OCI-LY7 (cell line): ENCODE measurements at regions not wholly inside any gene's neighbourhood (a gene's known extent, or its start where the extent isn't known, plus 50 kb on each side); places are given as distances from the start of the nearest gene placed in this dataset.

ENCODE experiments used
- BruUV-seq: library from RNA; stranded (reverse); fragments of 400-500 nt; replicated peaks from 2 replicates; lab custom pipeline; 2021; lab: Mats Ljungman, UMichigan
- CTCF ChIA-PET: fragments of 300-600 bp; sonication (Branson Sonifier 250); formaldehyde crosslinking; loops from one replicate; lab custom pipeline; 2022; ENCODE audit warnings: antibody characterized with exemption; ENCODE audit not compliant: unreplicated experiment; lab: Charles Lee
- POLR2A ChIA-PET: fragments of 300-600 bp; sonication (Branson Sonifier 250); formaldehyde crosslinking; loops from one replicate; lab custom pipeline; 2022; ENCODE audit warnings: antibody characterized with exemption; lab: Charles Lee
- DNase-seq: peaks from one replicate; pipeline ENCODE4 v3.0.0-alpha.2; 2015; ENCODE audit warnings: low spot score
- H2AFZ ChIP-seq: fragments of 200-600 bp; sonication (generic), shearing (Covaris generic); 2 replicates; pipeline ENCODE4 v1.6.1; 2014; ENCODE audit warnings: mild to moderate bottlenecking, antibody characterized with exemption, low read length, moderate library complexity
- H3K27ac ChIP-seq: fragments of 200-600 bp; sonication (generic); 2 replicates; pipeline ENCODE4 v1.5.1; 2014; ENCODE audit warnings: mixed run types, low read depth, mild to moderate bottlenecking, moderate library complexity, low read length, inconsistent platforms; ENCODE audit not compliant: poor library complexity, severe bottlenecking
- H3K36me3 ChIP-seq: fragments of 200-600 bp; sonication (generic); 2 replicates; pipeline ENCODE4 v1.6.1; 2014; ENCODE audit warnings: mild to moderate bottlenecking, antibody characterized with exemption, low read length, moderate library complexity, mixed read lengths; ENCODE audit not compliant: insufficient read depth
- H3K4me1 ChIP-seq: fragments of 200-600 bp; sonication (generic); 2 replicates; pipeline ENCODE4 v1.5.1; 2014; ENCODE audit warnings: mild to moderate bottlenecking, low read length; ENCODE audit not compliant: insufficient read depth, poor library complexity, severe bottlenecking
- H3K4me2 ChIP-seq: fragments of 200-600 bp; sonication (generic); 2 replicates; pipeline ENCODE4 v1.6.1; 2014; ENCODE audit warnings: mild to moderate bottlenecking, low read length
- H3K4me3 ChIP-seq: fragments of 200-600 bp; sonication (generic); 2 replicates; pipeline ENCODE4 v1.5.1; 2014; ENCODE audit warnings: mild to moderate bottlenecking, low read depth, low read length; ENCODE audit not compliant: poor library complexity, severe bottlenecking
- H3K79me2 ChIP-seq: fragments of 200-600 bp; sonication (generic); 2 replicates; pipeline ENCODE4 v1.6.1; 2016; ENCODE audit warnings: low read depth, mild to moderate bottlenecking, low read length, moderate library complexity, mixed read lengths; ENCODE audit not compliant: insufficient read depth
- H3K9me2 ChIP-seq: fragments of 200-600 bp; sonication (generic); 2 replicates; pipeline ENCODE4 v1.6.1; 2016; ENCODE audit warnings: mild to moderate bottlenecking, low read length, mixed read lengths; ENCODE audit not compliant: insufficient read depth
- H3K9me3 ChIP-seq: fragments of 200-600 bp; sonication (generic); 2 replicates; pipeline ENCODE4 v1.6.1; 2014; ENCODE audit warnings: mild to moderate bottlenecking, mixed run types, low read length, mixed read lengths
- H4K20me1 ChIP-seq: fragments of 200-600 bp; sonication (generic); 2 replicates; pipeline ENCODE4 v1.6.1; 2014; ENCODE audit warnings: mild to moderate bottlenecking, antibody characterized with exemption, low read length, moderate library complexity, mixed read lengths; ENCODE audit not compliant: insufficient read depth
- CTCF ChIP-seq: fragments of 200-600 bp; sonication (generic); conservative IDR thresholded peaks from 2 replicates; pipeline ENCODE4 v1.5.1; 2014; ENCODE audit warnings: mild to moderate bottlenecking, antibody characterized with exemption, low read length, moderate library complexity, mixed read lengths
- EZH2phosphoT487 ChIP-seq: fragments of 200-600 bp; sonication (generic); IDR thresholded peaks from 2 replicates; pipeline ENCODE4 v1.6.1; 2018; ENCODE audit warnings: low read depth, borderline replicate concordance, mild to moderate bottlenecking, mixed run types, antibody characterized with exemption, low read length, moderate library complexity, mixed read lengths
- intact Hi-C: fragments of 100-400 bp; cut with micrococcal nuclease; formaldehyde crosslinking; loops from one replicate; pipeline ENCODE4 v1.10.0; 2022; ENCODE audit not compliant: unreplicated experiment

GRCh38 chr18:56270671-56271250 lies 367.6 kb downstream of the TXNL1 start:
- ChIA-PET POLR2A (no interaction called here), CTCF (no interaction called here)
- intact Hi-C loops = no loop called here
- Histone ChIP-seq H2AFZ (no peak overlapping the region), H3K4me3 (no peak overlapping the region), H3K4me2 (no peak overlapping the region), H3K27ac (no peak overlapping the region), H3K36me3 (no peaks in the 10 kb centered on the region), H3K4me1 (peaks cover 5% of the 10 kb centered on the region), H3K9me3 (no peaks in the 10 kb centered on the region), H4K20me1 (no peaks in the 10 kb centered on the region), H3K79me2 (no peaks in the 10 kb centered on the region), H3K9me2 (no peaks in the 10 kb centered on the region)
- no peak for TF ChIP-seq CTCF
- no peak for TF ChIP-seq EZH2phosphoT487
- DNase-seq = no peak
- no TSS peak for BruUV-seq

DNA sequence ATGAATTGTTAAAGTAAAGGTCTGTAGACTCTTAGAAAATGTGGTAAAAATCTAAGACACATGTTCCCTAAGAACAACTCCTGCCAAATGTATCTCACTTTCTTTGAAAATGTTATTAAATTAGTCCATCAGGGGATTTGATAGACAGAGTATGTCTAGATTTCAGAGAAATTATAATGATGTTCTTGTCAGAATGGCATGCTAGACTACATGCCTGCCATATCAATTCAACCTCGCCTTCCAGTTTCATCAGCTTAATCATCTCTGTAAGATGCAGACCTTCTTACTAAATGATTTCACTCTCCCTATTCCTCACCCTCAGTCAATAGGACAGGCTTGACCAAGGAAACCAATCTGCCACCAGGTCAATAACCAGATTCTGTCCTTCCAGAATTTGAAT lies 368.4 kb downstream of the TXNL1 start:
- no peak for TF ChIP-seq CTCF
- TF ChIP-seq EZH2phosphoT487 = no peak
- DNase-seq = no peak
- no TSS peak for BruUV-seq
- intact Hi-C loops = no loop called here
- no peak overlapping the region for H3K4me2 ChIP-seq
- no peaks in the 10 kb centered on the region for H3K9me2 ChIP-seq
- CTCF ChIA-PET = no interaction called here
- H3K79me2 ChIP-seq = no peaks in the 10 kb centered on the region
- H2AFZ ChIP-seq = no peak overlapping the region
- no peaks in the 10 kb centered on the region for H3K9me3 ChIP-seq
- POLR2A ChIA-PET = no interaction called here
- H3K4me1 ChIP-seq = peaks cover 5% of the 10 kb centered on the region
- no peaks in the 10 kb centered on the region for H4K20me1 ChIP-seq
- no peaks in the 10 kb centered on the region for H3K36me3 ChIP-seq
- no peak overlapping the region for H3K4me3 ChIP-seq
- H3K27ac ChIP-seq = no peak overlapping the region

DNA sequence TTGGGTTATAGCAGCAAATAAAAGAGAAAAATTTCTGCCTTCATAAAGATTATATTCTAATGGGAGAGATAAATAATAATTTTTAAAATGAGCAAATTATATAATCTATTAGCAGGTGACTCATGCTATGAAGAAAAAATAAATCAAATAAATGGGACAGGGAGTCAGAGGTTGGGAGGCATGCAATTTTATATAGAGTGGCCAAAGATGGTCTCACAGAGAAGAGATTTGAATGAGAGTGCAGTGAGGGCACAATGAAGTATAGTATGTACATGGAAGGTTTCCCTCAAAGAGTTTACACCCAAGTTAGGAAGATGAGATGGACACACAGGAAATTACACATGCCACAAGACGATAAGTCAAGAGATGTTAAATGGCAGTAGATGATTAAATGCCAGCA lies 369.4 kb downstream of the TXNL1 start:
- H3K36me3 ChIP-seq = no peaks in the 10 kb centered on the region
- no peaks in the 10 kb centered on the region for H3K9me2 ChIP-seq

More for the DNA sequence above, 369.4 kb downstream of the TXNL1 start:
- no peak overlapping the region for H2AFZ ChIP-seq
- H3K4me2 ChIP-seq = no peak overlapping the region
- intact Hi-C loops = no loop called here
- no peaks in the 10 kb centered on the region for H4K20me1 ChIP-seq
- no TSS peak for BruUV-seq
- ChIA-PET POLR2A (no interaction called here), CTCF (no interaction called here)
- no peak overlapping the region for H3K27ac ChIP-seq
- no peak overlapping the region for H3K4me3 ChIP-seq
- H3K4me1 ChIP-seq = peaks cover 5% of the 10 kb centered on the region
- H3K79me2 ChIP-seq = no peaks in the 10 kb centered on the region
- no peak for TF ChIP-seq CTCF
- TF ChIP-seq EZH2phosphoT487 = no peak
- DNase-seq = no peak
- no peaks in the 10 kb centered on the region for H3K9me3 ChIP-seq
